GM23338 (cell line): ENCODE measurements at regions not wholly inside any gene's neighbourhood (a gene's known extent, or its start where the extent isn't known, plus 50 kb on each side); places are given as distances from the start of the nearest gene placed in this dataset.

Experiments used
- ATAC-seq: fragments of 200-7000 bp; cut with Tn5 transposase; 3 replicates; pipeline ENCODE4 v1.9.1; 2020
- DNase-seq: peaks from one replicate; pipeline ENCODE4 v3.0.0-alpha.2; 2015; ENCODE audit warnings: low spot score
- H2AFZ ChIP-seq: fragments of 200-600 bp; sonication (generic); 2 replicates; pipeline ENCODE4 v1.8.0; 2016; ENCODE audit warnings: antibody characterized with exemption, mild to moderate bottlenecking, moderate library complexity
- H3F3A ChIP-seq: fragments of 200-600 bp; sonication (generic); replicated peaks from 2 replicates; pipeline ENCODE4 v1.8.0; 2017; ENCODE audit warnings: antibody characterized with exemption, mixed run types, low read depth
- H3K27ac ChIP-seq: fragments of 200-600 bp; sonication (generic); 2 replicates; pipeline ENCODE4 v1.6.1; 2016; ENCODE audit warnings: low read depth
- H3K27me3 ChIP-seq: fragments of 200-600 bp; sonication (generic); 2 replicates; pipeline ENCODE4 v1.8.0; 2016; ENCODE audit warnings: mild to moderate bottlenecking, mixed run types, moderate library complexity; ENCODE audit not compliant: insufficient read depth
- H3K36me3 ChIP-seq: fragments of 200-600 bp; sonication (generic); 2 replicates; pipeline ENCODE4 v1.8.0; 2016; ENCODE audit warnings: mild to moderate bottlenecking; ENCODE audit not compliant: insufficient read depth
- H3K4me1 ChIP-seq: fragments of 200-600 bp; sonication (generic); 2 replicates; pipeline ENCODE4 v1.8.0; 2016; ENCODE audit warnings: mild to moderate bottlenecking, moderate library complexity; ENCODE audit not compliant: insufficient read depth
- H3K4me2 ChIP-seq: fragments of 200-600 bp; sonication (generic); 2 replicates; pipeline ENCODE4 v1.7.1; 2017; ENCODE audit warnings: mixed run types
- H3K4me3 ChIP-seq: fragments of 200-600 bp; sonication (generic); 2 replicates; pipeline ENCODE4 v1.6.1; 2016; ENCODE audit warnings: mixed run types
- H3K79me2 ChIP-seq: fragments of 200-600 bp; sonication (generic); replicated peaks from 2 replicates; pipeline ENCODE4 v1.8.0; 2017; ENCODE audit warnings: mild to moderate bottlenecking; ENCODE audit not compliant: insufficient read depth
- H3K9me2 ChIP-seq: fragments of 200-600 bp; sonication (generic); 2 replicates; pipeline ENCODE4 v1.8.0; 2017; ENCODE audit not compliant: insufficient read depth
- H4K20me1 ChIP-seq: fragments of 200-600 bp; sonication (generic); replicated peaks from 2 replicates; pipeline ENCODE4 v1.8.0; 2017; ENCODE audit warnings: mild to moderate bottlenecking; ENCODE audit not compliant: insufficient read depth
- H3K27ac Mint-ChIP-seq: 2 replicates; pipeline ENCODE4 v1.8.0; 2020; ENCODE audit warnings: inconsistent platforms, mild to moderate bottlenecking, moderate library complexity, mixed read lengths
- H3K27me3 Mint-ChIP-seq: 3 replicates; pipeline ENCODE4 v1.8.0; 2022; ENCODE audit warnings: low read depth, mild to moderate bottlenecking, moderate library complexity, mixed read lengths, inconsistent platforms; ENCODE audit not compliant: insufficient read depth, poor library complexity
- H3K36me3 Mint-ChIP-seq: 3 replicates; pipeline ENCODE4 v1.8.0; 2021; ENCODE audit warnings: low read depth, mild to moderate bottlenecking, inconsistent platforms, moderate library complexity, mixed read lengths
- H3K4me1 Mint-ChIP-seq: 3 replicates; pipeline ENCODE4 v1.8.0; 2020; ENCODE audit warnings: mild to moderate bottlenecking, inconsistent platforms, mixed read lengths
- H3K4me3 Mint-ChIP-seq: 3 replicates; pipeline ENCODE4 v1.8.0; 2021; ENCODE audit warnings: moderate library complexity, mild to moderate bottlenecking, inconsistent platforms, mixed read lengths
- H3K9me3 Mint-ChIP-seq: 3 replicates; pipeline ENCODE4 v1.8.0; 2020; ENCODE audit warnings: moderate library complexity, mild to moderate bottlenecking, inconsistent platforms, mixed read lengths
- JUNB ChIP-seq: IDR thresholded peaks from one replicate; pipeline ENCODE4 v1.6.1; 2016; ENCODE audit warnings: antibody characterized with exemption; ENCODE audit not compliant: unreplicated experiment
- POLR2AphosphoS5 ChIP-seq: IDR thresholded peaks from 2 replicates; pipeline ENCODE4 v1.6.1; 2016; ENCODE audit warnings: antibody characterized with exemption, low read depth
- ZNF114 ChIP-seq: fragments of 250-450 bp; sonication (Bioruptor Pico); IDR thresholded peaks from 2 replicates; pipeline ENCODE4 v1.5.0; 2020; ENCODE audit warnings: mild to moderate bottlenecking, moderate library complexity
- ZNF331 ChIP-seq: fragments of 250-450 bp; sonication (Bioruptor Pico); IDR thresholded peaks from 2 replicates; pipeline ENCODE4 v1.5.0; 2020; ENCODE audit warnings: low read depth, mild to moderate bottlenecking, moderate library complexity
- TF ChIP-seq, protein P1 (sequence below): IDR thresholded peaks from 2 replicates; pipeline ENCODE4 v1.6.1; 2016; ENCODE audit warnings: antibody characterized with exemption
- TF ChIP-seq, protein P2 (sequence below), 2 experiments: fragments of 200-600 bp in 1 of 2; sonication (generic) in 1 of 2; conservative IDR thresholded peaks; 2 replicates each; pipeline versions ENCODE4 v1.5.1 to v1.6.1; 2016 to 2017; ENCODE audit warnings: antibody characterized with exemption in 2 of 2, low read depth in 2 of 2, mild to moderate bottlenecking in 2 of 2, moderate library complexity in 1 of 2

GRCh38 chr5:180441564-180442051 lies 52.6 kb upstream of the CNOT6 start:
- Histone ChIP-seq H3F3A (no peaks in the 10 kb centered on the region), H3K4me3 (no peak overlapping the region), H3K79me2 (no peaks in the 10 kb centered on the region), H4K20me1 (no peaks in the 10 kb centered on the region), H3K4me2 (no peak overlapping the region), H3K9me2 (no peaks in the 10 kb centered on the region), H2AFZ (peak overlapping the region; percentile 47; the same call in 1 of the 2 replicates), H3K36me3 (no peaks in the 10 kb centered on the region; the same call in 1 of the 2 replicates), H3K27me3 (no peaks in the 10 kb centered on the region), H3K27ac (no peak overlapping the region), H3K4me1 (no peaks in the 10 kb centered on the region)
- Mint-ChIP-seq H3K36me3 (0 out of 3 replicates have a peak, but pooled peaks cover 6% of the 10 kb centered on the region), H3K27me3 (peaks cover 12% of the 10 kb centered on the region), H3K4me3 (no peak overlapping the region), H3K4me1 (peaks cover 5% of the 10 kb centered on the region; the same call in 2 of the 3 replicates), H3K27ac (no peak overlapping the region), H3K9me3 (peaks cover 23% of the 10 kb centered on the region)
- TF ChIP-seq, protein P1, sequence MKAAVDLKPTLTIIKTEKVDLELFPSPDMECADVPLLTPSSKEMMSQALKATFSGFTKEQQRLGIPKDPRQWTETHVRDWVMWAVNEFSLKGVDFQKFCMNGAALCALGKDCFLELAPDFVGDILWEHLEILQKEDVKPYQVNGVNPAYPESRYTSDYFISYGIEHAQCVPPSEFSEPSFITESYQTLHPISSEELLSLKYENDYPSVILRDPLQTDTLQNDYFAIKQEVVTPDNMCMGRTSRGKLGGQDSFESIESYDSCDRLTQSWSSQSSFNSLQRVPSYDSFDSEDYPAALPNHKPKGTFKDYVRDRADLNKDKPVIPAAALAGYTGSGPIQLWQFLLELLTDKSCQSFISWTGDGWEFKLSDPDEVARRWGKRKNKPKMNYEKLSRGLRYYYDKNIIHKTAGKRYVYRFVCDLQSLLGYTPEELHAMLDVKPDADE, result no peak
- no peak for TF ChIP-seq ZNF331 (CRISPR knock-in tag)
- no peak for TF ChIP-seq POLR2AphosphoS5
- no peak for TF ChIP-seq JUNB
- no peak for TF ChIP-seq ZNF114
- TF ChIP-seq, protein P2, sequence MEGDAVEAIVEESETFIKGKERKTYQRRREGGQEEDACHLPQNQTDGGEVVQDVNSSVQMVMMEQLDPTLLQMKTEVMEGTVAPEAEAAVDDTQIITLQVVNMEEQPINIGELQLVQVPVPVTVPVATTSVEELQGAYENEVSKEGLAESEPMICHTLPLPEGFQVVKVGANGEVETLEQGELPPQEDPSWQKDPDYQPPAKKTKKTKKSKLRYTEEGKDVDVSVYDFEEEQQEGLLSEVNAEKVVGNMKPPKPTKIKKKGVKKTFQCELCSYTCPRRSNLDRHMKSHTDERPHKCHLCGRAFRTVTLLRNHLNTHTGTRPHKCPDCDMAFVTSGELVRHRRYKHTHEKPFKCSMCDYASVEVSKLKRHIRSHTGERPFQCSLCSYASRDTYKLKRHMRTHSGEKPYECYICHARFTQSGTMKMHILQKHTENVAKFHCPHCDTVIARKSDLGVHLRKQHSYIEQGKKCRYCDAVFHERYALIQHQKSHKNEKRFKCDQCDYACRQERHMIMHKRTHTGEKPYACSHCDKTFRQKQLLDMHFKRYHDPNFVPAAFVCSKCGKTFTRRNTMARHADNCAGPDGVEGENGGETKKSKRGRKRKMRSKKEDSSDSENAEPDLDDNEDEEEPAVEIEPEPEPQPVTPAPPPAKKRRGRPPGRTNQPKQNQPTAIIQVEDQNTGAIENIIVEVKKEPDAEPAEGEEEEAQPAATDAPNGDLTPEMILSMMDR (conservative IDR thresholded peaks at IDR 0.05; ENCODE audit: low read depth in 2 of 2), result no peak
- ATAC-seq (peak; percentile 56), DNase-seq (peak; percentile 14)
